HG03159 (cell line): ENCODE measurements at regions not wholly inside any gene's neighbourhood (a gene's known extent, or its start where the extent isn't known, plus 50 kb on each side); places are given as distances from the start of the nearest gene placed in this dataset.
A peak's percentile ranks its signal among the peaks of the same experiment; 100 is the strongest.

ENCODE experiments used
- ATAC-seq: cut with Tn5 transposase; IDR thresholded peaks from one replicate; pipeline ENCODE4 v1.9.1; 2021; ENCODE audit warnings: mild to moderate bottlenecking, moderate library complexity; ENCODE audit not compliant: unreplicated experiment

DNA sequence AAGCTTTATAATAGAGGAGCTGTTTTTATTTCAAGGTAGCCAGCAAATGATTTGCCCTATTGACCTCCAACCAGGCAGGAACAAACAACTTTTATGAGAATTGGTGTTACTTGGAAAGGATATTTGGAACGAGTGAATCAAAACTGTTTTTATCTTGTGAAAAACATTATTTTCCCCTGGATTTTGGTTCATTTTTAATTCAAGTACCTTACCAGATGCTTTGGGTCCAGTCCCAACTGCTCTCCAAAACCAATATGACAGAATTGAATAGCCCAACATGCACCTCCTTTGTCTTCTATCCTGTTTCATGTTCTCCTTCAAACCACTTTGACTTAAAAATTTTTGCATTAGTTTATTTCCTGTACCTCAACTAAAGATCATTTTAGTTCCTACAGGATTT, 178.6 kb upstream of the RBMS1 start:
- no peak for ATAC-seq

DNA sequence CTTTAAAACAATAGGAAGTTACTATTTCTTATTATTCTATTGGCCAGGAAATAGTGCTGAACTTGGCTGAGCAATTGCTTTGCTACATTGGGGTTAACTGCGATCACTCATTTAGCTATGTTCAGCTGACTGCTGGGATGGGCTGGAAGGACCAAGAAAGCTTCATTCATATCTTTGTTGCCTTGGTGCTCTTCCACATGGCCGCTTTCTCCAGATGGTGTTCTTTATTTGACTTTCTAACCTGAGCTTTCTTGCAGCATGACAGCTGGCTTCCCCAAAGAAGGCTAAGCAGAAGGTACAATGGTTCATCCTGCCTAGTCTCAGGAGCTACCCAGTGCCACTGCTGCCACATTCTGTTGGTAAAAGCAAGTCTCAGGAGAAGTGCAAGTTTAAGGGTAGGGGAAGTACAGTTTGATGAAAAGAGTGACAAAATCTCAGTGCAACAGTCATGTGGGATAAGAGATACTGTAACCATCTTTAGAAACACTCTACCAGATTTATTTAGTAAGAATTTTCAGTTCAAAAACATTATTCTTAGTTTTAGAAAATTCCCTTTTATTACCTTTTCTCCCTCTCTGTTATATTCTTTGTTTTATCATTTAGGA, 180.6 kb upstream of the RBMS1 start:
- no peak for ATAC-seq

DNA sequence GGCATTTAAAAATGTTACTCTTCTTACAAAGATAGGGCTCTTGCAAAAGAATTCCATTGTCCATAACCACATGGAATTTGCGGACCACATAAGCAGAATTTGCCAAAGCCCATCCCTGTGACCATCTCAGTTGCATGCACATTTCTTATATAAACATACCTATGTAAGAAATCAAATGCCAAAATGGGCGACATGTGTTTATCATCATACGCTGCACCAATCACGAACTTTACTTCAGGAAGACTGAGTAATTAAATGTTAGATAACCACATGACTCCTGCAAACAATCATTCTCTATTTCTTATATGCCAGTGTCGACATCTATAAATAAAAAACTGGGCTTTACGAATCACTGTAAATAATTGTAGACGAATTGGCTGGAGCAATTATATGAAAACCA, 186.1 kb upstream of the RBMS1 start:
- ATAC-seq, result no peak

DNA sequence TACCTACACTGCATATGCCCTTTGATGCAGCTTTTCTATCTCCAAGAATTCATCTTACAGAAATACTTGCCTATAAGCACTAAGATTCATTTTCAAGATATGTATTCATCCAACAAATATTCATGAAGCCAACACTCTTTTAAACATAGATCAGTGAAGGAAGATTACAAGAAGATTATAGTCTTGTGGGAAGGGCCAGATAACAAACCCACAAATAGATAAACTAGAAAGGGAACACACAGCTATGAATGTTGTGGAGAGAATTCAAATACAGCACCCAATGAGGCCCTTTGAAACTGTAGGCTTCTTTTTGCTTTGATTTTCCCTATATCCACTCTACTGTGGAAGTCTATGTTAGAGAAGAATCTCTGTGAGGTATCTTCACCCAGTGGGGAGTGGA, 186.7 kb upstream of the RBMS1 start:
- ATAC-seq, result no peak

DNA sequence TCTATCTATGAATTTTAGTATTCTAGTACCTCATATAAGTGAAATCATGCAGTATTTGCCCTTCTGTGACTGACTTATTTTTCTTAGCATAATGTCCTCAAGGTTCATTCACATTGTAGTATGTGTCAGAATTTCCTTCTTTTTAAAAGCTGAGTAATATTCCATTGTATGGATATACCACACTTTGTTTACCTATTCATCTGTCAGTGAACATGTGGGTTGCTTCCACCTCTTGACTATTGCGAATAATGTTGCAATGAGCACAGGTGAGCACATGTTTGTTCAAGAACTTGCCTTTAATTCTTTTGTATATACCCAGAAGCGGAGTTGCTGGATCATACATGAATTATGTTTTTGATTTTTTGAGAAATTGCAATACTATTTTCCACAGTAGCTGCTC, 187.4 kb upstream of the RBMS1 start:
- no peak for ATAC-seq

DNA sequence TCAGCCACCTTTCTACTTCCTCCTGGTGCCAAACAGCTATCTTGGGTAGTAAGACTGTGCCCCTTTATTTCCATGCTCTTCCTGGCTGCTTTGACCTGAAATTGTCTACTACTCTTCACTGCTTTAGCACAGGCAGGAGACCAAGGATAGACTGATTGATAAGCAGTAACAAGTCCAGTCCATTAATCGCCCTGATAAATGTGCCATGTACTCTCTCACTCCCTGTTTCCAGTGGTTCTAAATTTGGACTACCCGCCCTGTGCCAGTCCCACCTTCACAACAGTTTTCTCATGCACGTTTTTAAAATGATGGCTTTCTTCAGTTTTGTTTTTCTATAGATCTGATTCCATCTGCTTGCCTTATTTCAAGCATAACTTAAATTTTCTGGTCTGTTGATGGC, 189.6 kb upstream of the RBMS1 start:
- no peak for ATAC-seq

DNA sequence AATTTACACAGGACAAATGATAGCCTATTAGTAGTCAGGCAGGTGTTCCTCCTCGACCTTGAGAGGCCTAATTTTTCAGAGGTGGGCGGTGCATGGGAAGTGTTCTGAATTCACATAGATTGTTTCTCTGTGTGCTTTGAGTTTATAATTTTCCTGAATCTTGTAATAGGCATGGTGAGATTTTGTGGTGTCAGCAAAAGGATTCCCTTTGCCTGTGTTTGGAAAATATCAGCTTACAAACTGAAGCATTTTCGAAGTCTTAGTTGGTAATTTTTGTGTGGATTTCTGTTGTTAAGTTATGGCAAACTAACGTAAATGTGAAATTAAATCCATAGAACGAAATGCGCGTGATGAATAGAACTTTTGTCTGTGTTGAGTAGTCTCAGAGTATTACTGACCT, 194.0 kb upstream of the RBMS1 start:
- ATAC-seq, result no peak

DNA sequence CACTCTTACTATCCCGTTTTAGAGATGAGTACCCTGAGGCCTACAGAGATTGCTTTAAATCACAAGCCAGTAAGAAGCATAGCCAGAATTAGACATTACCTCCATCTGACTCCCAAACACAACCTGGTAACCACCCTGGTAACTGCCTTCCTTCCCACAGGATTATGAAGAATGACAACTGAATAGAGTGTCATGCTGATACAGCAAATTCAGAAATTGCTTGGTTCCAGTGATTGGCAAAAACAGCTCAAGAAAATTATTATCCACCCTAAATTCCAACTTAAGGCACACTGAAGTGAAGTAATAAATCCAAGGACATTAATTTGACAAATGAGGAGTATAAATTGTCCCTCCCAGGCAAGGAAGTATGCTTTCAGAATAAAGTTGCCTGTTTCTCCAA, 195.8 kb upstream of the RBMS1 start:
- no peak for ATAC-seq

DNA sequence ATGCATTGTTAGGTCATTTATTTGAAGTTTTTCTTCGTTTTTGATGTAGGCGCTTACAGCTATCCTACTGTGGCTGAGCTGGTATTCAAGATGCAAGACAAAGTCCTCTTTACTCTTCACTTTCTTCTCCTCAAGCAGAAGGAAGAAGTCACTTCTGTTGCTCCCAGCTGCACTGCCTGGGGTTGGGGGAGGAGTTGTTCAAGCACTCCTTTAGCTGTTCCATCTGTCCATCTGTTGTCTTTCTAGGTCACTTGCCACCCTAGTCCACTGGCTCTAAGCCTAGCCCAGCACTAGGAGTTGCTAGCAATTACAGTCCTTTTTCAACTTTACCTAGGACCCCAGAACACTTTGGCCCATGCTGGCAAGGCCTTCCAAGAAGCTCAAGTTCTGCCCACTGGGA, 200.6 kb upstream of the RBMS1 start:
- no peak for ATAC-seq

DNA sequence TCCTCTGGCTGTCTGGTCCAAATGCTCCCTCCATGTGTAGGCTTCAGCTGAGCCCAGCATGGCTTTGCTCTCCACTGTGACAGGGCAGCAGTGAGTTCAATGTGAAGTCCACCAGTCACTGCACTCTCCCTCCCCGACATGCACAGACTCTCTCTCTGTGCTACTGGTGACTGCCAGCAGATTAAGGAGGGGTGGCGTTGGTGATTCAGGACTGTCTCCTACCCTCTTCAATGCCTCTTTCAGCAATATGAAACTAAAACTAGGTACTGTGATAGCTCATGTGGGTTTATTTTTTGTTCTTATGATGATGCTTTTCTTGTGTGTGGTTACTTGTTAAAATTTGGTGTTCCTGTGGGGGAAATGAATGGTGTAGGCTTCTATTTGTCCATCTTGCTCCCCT, 201.0 kb upstream of the RBMS1 start:
- ATAC-seq, result no peak

DNA sequence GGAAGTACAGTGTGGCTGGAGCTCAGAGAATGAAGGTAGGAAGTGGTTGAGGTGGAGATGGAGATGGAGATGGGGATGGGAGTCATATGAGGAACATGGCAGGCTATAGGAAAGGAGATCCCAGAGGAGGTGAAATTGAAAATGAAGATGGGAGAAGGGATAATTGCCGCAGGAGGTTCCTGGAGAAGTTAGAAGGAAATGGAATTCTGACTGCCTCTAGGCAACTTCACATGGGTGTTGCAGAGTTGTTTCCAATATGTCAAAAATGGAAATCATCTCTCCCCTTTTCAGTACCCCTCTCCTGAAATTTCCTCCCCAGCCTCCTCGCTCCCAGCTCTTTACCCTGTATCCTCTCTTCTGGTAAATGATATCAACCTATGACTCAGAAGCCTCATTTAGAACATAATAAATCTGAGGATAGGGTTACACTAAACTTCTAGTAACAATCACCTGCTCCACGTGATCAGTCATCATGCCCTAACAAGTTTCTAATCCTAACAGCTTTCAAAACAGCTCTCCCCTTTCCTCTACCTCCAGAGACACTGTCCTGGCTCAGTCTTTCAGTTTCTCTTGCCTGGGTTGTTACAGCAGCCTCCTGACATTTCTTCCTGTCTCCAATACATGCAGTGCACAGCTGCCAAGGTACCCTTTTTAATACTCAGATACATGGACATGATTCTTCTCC, 201.9 kb upstream of the RBMS1 start:
- no peak for ATAC-seq

DNA sequence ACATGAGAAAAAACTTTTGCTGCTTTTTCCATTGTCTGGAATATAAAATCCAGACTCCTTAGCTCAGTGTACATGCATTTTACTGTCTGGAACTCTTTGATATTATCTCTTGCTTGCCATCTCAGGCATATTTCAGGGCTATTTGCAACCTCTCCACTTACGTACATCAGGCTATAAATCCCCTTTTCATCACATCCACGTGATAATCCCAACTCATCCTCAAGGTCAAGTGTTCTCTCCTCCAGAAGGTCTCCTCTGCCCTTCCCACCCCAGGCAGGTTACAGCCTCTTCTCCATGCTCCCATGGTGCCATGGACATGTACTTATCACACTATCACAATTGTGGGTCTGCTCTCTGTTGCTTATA, 202.5 kb upstream of the RBMS1 start:
- no peak for ATAC-seq

DNA sequence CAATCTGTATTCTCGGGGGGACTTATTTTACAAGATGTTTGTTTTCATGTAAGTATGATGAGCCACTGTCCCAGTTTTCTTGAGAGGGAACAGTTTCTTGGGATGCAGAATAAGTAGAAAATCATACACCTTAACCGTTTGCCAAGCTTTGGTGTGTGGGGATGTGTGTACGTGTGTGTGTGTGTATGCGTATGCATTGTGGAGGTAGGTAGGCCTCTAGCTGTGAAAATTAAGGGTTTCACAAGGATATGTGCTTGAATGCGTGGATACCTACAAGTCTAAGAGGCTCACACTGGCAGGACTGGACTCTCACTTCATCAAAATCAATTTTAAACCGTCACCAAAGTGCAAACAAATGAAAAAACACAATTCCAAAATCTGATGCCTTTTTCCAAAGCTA, 204.2 kb upstream of the RBMS1 start:
- no peak for ATAC-seq

DNA sequence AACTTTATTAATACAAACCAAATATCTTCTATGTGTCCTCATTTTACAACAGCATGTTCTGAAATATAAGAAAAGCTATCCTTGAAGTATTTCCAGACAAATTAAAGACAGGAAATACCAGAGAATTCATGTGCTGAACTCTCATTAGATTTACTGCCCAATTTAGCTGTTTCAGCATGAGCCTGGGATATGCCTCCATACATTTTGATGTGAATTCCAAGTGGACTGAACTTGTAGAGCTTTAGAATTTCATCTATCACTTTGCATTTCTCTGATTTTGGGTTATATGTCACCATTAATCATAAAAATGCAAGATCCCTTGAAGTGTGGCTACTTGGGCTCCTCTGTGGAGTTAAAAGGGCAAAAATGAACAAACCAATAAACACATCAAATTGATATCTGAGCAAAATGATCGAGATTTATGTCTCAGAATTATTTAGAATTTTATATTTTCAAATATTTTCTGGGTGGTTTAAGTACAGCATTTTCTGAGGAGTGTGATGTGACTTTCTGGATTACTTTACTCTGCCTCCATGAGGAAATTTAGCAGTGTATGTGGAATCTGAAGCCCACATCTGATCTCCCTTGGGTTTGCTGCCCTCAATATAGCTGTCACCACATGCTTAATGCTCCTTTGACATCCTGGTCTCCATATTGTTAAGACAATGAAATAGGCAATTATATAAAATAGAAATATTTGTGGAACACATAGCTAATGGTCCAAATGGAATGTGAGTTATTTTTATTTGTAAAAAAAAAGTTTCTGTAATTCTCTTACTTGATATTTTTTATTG, 206.6 kb upstream of the RBMS1 start:
- ATAC-seq, result no peak

DNA sequence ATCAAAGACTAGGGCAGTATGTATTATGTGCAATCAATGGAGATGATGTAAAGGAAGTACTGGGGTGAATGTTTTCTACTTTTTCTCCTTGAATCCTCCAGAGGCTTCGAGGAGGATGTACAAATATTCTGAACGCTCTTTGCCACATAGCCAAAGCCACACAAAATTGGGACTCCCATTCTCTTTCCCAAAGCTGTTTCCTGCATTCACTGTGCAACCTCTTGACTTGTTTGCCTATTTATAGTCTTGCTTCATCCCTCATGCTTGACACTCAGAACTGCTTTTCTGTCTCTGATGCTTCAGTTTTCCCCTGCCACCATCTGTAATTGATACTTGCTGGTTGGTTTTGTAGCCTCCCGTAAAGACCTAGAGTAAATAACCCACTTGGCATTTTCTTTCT, 208.2 kb upstream of the RBMS1 start:
- no peak for ATAC-seq

DNA sequence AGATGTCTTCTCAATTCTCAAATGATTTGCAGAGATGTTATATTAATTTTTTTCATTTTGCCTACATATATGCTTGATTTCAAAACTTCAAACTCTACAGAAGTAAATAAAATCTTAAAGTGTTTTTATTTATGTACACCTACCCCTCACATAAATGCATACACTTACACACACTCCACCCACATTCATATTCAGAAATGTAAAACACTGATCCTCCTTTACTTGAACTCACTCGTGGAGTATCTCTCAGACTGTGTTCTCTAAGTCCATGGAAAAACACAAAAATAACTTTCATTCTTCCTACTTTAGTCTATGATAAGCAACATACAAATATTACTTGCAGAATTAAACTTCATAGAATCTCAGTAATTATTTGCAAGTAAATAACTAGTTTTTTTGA, 209.1 kb upstream of the RBMS1 start:
- ATAC-seq, result no peak

DNA sequence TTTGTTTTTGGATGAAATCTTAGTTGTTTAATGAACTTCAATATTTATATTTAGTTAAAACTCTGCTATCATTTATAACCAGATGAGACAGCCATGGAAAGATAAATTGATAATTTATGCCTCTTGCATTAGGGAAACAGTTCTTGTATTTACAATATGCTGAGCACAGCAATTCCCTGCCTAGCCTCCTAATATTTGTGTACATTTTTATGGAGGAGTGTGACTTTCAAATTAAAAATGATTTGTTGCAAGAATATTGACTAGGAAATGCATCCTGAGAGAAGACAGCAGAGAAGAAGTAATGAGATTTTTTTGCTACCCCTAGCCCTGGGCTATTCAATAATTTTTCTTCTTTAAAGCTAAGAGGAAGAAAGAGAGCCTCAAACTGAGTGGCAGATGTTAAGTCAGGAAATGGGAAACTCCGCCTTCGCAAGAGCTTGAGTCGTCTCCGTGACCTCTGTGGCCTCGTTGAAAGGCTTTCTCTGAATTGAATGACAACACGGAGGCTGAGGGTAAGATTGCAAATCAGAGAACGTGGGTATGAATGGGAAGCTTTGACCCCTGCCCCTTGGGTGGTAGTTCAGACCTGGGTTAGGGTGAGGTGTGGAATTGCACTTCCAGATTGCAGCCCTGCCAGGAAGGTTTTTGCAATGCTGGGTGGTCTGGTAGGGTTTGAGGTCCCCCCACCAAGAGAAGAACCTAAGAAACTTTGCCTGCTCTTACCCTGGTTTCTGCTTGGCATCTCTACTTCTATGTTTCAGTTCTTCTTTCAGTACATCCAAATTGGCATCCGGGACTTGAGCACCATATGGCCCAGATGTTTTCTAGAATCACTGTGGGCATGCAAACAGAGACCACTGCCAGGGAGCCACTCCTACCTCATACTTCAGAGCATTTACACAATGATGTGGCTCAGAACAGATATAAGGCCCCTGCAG, 210.3 kb upstream of the RBMS1 start:
- ATAC-seq, result peak; percentile 87

DNA sequence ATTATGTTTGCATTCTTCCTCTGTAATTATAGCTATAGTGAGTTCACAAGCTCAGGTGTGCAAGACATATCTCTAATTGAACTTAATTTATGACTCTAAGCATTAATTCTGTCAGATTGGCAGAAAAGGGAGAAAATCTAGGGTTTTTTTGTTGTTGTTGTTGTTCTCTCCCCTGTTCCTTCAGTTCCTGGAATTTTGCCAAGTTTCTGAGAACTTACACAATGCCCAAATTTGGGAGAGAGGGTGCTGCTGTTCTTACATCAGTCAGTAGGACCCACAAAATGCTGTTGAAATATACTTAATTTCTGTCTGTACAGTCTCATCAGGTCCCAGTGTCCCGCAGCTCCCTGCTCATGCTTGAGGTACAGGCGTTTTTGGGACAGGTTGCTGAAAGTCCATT, 221.8 kb upstream of the RBMS1 start:
- no peak for ATAC-seq

DNA sequence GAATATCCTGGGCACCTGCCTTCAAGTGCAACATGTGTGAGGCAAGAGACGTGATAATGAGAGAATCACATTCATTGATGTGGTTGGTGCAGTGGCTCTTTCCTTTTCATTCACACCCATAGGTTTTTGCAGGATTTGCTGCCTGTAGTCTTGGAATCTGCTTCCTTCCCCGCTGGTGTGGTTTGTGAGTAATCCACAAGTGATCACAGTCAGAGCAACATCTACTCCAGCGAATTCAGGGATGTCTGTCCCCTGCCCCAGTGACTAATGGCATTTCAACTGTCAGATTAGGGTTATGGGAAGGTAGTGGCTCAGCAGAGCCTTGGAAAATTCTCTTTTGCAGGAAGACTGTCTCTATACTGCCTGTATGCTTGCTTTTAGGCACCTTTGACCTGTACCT, 225.5 kb upstream of the RBMS1 start:
- no peak for ATAC-seq

DNA sequence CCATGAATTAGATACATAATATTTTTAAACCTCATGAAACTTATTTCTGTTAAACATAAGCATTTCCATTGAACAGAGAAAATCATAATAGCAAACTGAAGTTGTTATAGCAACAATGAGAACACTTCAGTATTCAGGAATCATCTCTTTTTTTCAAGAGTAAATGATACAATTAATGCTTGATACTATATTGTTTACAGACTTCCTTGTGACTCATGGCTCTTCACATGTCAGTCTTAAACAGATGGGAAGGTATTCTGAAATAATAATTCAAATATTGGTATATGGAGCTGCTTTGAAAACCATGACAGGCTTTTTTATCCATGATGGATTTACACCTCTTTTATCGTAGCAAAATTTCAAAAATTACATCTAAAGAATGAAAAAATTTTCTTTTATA, 226.5 kb upstream of the RBMS1 start:
- ATAC-seq, result no peak
